K562 (cell line): ENCODE measurements at regions not wholly inside any gene's neighbourhood (a gene's known extent, or its start where the extent isn't known, plus 50 kb on each side); places are given as distances from the start of the nearest gene placed in this dataset.

ENCODE experiments used
- ATAC-seq: fragments of 200-7000 bp; cut with Tn5 transposase; 3 replicates; pipeline ENCODE4 v1.9.1; 2020; ENCODE audit warnings: moderate library complexity
- BruUV-seq: library from RNA; stranded (reverse); fragments of 400-500 nt; replicated peaks from 2 replicates; lab custom pipeline; 2021; lab: Mats Ljungman, UMichigan
- CTCF ChIA-PET: fragments of 300-600 bp; formaldehyde crosslinking; extraction: SDS; loops from one replicate; lab custom pipeline; 2021; ENCODE audit warnings: low intra/inter-chr PET ratio; lab: Yijun Ruan, JAX
- POLR2A ChIA-PET: fragments of 300-600, 350-650 bp; sonication (Branson Sonifier 250); formaldehyde crosslinking; extraction: SDS; loops from one replicate; lab custom pipeline; 2021; ENCODE audit warnings: antibody characterized with exemption, inconsistent platforms; lab: Yijun Ruan, JAX
- DNase-seq, 4 experiments: peaks; one replicate each; pipeline versions ENCODE4 v3.0.0 to v3.0.0-alpha.2; 2011 to 2018; ENCODE audit warnings: low spot score in 3 of 4, mixed read lengths in 3 of 4; ENCODE audit errors: extremely low read depth in 1 of 4
- FAIRE-seq: peaks from 2 replicates; lab custom pipeline; 2011; peaks lifted over from hg19 to GRCh38; lab: Jason Lieb, UNC
- H2AFZ ChIP-seq: 2 replicates; pipeline ENCODE4 v1.6.0; 2011; ENCODE audit warnings: low read depth, low read length, control low read depth, inconsistent platforms
- H3K27ac ChIP-seq: fragments of 200-600 bp; 3 replicates; pipeline ENCODE4 v1.8.0; 2011; ENCODE audit warnings: low read depth, mild to moderate bottlenecking, control low read depth, inconsistent platforms, low read length, moderate library complexity, mixed read lengths; ENCODE audit errors: extremely low read depth
- H3K27me3 ChIP-seq, 2 experiments: fragments of 300-600 bp in 1 of 2; 2 replicates in 1 of 2; 3 replicates in 1 of 2; pipeline versions ENCODE4 v1.6.0 to v1.8.0; 2011; ENCODE audit warnings: inconsistent platforms in 2 of 2, low read length in 2 of 2, mild to moderate bottlenecking in 1 of 2, mixed read lengths in 1 of 2, moderate library complexity in 1 of 2; ENCODE audit not compliant: control insufficient read depth in 2 of 2, insufficient read depth in 2 of 2
- H3K36me3 ChIP-seq: fragments of 300-600 bp; 3 replicates; pipeline ENCODE4 v1.8.0; 2011; ENCODE audit warnings: mild to moderate bottlenecking, low read length, inconsistent platforms; ENCODE audit not compliant: control insufficient read depth, insufficient read depth
- H3K4me1 ChIP-seq, 2 experiments: fragments of 200-600 bp in 1 of 2; replicated peaks in 1 of 2; 2 replicates in 1 of 2; 3 replicates in 1 of 2; pipeline versions ENCODE4 v1.5.1 to v1.8.0; 2011; ENCODE audit warnings: inconsistent platforms in 2 of 2, low read length in 2 of 2, mild to moderate bottlenecking in 1 of 2, mixed read lengths in 1 of 2, moderate library complexity in 1 of 2; ENCODE audit not compliant: control insufficient read depth in 2 of 2, insufficient read depth in 2 of 2
- H3K4me2 ChIP-seq: 2 replicates; pipeline ENCODE4 v1.6.1; 2011; ENCODE audit warnings: low read length, control low read depth, inconsistent platforms, mixed read lengths; ENCODE audit not compliant: insufficient read depth
- H3K4me3 ChIP-seq: fragments of 200-600 bp; sonication (generic), shearing (Covaris generic); 2 replicates; pipeline ENCODE4 v1.5.1; 2016; ENCODE audit warnings: control low read depth, inconsistent platforms
- H3K79me2 ChIP-seq: fragments of 200-600 bp; 3 replicates; pipeline ENCODE4 v1.8.0; 2011; ENCODE audit warnings: low read length, inconsistent platforms; ENCODE audit not compliant: control insufficient read depth, insufficient read depth
- H3K9ac ChIP-seq, 2 experiments: 2 replicates each; pipeline versions ENCODE4 v1.6.0 to v1.6.1; 2011; ENCODE audit warnings: low read depth in 2 of 2, low read length in 2 of 2, control low read depth in 1 of 2, inconsistent platforms in 1 of 2, mild to moderate bottlenecking in 1 of 2, mixed read lengths in 1 of 2; ENCODE audit not compliant: insufficient read depth in 1 of 2
- H3K9me1 ChIP-seq: one replicate; pipeline ENCODE4 v1.6.0; 2011; ENCODE audit warnings: inconsistent platforms, mild to moderate bottlenecking, low read length, moderate library complexity; ENCODE audit not compliant: control insufficient read depth, insufficient read depth
- H3K9me3 ChIP-seq: replicated peaks from 2 replicates; pipeline ENCODE4 v1.5.1; 2011; ENCODE audit warnings: low read depth, low read length, inconsistent platforms; ENCODE audit not compliant: control insufficient read depth, insufficient read depth
- H4K20me1 ChIP-seq: replicated peaks from 2 replicates; pipeline ENCODE4 v1.6.1; 2011; ENCODE audit warnings: low read length, inconsistent platforms, mixed read lengths; ENCODE audit not compliant: control insufficient read depth, insufficient read depth
- GMEB1 ChIP-seq: fragments of 250-450 bp; sonication (Bioruptor Pico); IDR thresholded peaks from 2 replicates; pipeline ENCODE4 v1.4.0; 2020; ENCODE audit warnings: mild to moderate bottlenecking
- NR3C1 ChIP-seq: sonication (generic); formaldehyde crosslinking; IDR thresholded peaks from 2 replicates; pipeline ENCODE4 v1.8.1; 2022; ENCODE audit warnings: missing genetic modification reagents
- SMARCA4 ChIP-seq: fragments of 450-650 bp; IDR thresholded peaks from 2 replicates; pipeline ENCODE4 v1.6.1; 2016
- TAL1 ChIP-seq: fragments of 450-650 bp; IDR thresholded peaks from 2 replicates; pipeline ENCODE4 v1.6.1; 2016; ENCODE audit warnings: mild to moderate bottlenecking
- TEAD2 ChIP-seq: fragments of 450-650 bp; IDR thresholded peaks from 2 replicates; pipeline ENCODE4 v1.6.1; 2016; ENCODE audit warnings: missing genetic modification characterization, control low read depth, missing compliant biosample characterization
- TRIM25 ChIP-seq: fragments of 450-650 bp; IDR thresholded peaks from 2 replicates; pipeline ENCODE4 v1.7.0; 2016; ENCODE audit warnings: borderline replicate concordance
- ZNF75A ChIP-seq: fragments of 450-650 bp; formaldehyde crosslinking; IDR thresholded peaks from 2 replicates; pipeline ENCODE4 v1.4.0; 2020; ENCODE audit warnings: mild to moderate bottlenecking
- WGBS: fragments of 100-300 bp; shearing (Covaris generic); methylation state at CpG from one replicate; pipeline ENCODE4 v1.1.6; 2016; ENCODE audit warnings: low coverage, mixed read lengths; ENCODE audit not compliant: insufficient coverage; ENCODE audit errors: missing lambda C conversion rate; 5-methylcytosine and 5-hydroxymethylcytosine counted together
- in situ Hi-C: fragments of 300-500 bp; cut with MboI; formaldehyde crosslinking; loops from 4 replicates; pipeline ENCODE4 v1.15.0; 2018; ENCODE audit warnings: inconsistent platforms, mixed read lengths
- intact Hi-C: fragments of 100-400 bp; cut with micrococcal nuclease; formaldehyde crosslinking; loops from 2 replicates; pipeline ENCODE4 v1.14.2; 2022
- TF ChIP-seq, protein P1 (sequence below): fragments of 450-650 bp; IDR thresholded peaks from 2 replicates; pipeline ENCODE4 v1.6.1; 2016; ENCODE audit warnings: antibody characterized with exemption

DNA sequence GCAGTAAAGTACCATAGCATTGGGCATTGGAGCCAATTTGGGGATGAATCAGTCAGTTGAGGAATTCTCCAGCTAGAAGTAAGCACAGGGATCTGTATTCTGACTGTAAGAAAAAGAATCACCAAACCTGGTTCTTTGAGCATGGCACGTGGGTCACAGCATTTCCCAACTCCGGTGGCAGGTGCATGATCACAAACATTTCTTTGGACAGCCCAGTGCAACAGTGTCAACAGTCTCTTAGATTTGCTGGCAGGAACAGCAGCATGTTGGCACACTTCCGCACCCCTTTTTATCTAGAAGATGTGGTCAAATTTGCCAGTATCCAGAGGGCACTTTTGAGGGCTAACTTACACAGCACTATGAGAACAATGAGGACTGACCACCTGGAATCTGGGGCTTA lies 437.5 kb upstream of the GHITM start (continued):
- no peak for TF ChIP-seq ZNF75A (CRISPR knock-in tag)
- TF ChIP-seq GMEB1 (CRISPR knock-in tag) = no peak
- TF ChIP-seq TEAD2 = no peak

DNA sequence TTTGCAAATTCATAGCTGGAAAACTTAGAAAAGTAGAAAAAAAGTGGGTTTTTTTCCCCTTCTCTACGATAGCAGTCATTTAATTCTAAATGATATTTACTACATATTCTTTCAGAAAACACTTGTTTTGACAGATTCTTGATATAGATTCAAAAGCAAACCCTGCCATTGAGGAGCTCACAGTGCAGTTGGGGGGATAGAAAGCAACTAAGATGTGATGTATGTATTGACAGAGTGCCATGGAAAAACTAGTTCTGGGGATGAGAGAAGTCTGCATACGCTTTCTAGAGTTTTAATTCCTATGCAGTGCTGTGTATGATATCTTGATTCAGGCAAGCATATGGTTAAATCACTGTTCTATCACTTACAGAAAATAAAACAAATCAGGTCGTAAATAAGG lies 436.6 kb upstream of the GHITM start:
- FAIRE-seq (no peak), ATAC-seq (no peak), DNase-seq (no peak)
- Histone ChIP-seq H3K27me3 (no peaks in the 10 kb centered on the region), H3K9ac (no peak overlapping the region), H4K20me1 (no peaks in the 10 kb centered on the region), H2AFZ (no peak overlapping the region), H3K4me3 (no peak overlapping the region), H3K79me2 (no peaks in the 10 kb centered on the region), H3K4me2 (no peak overlapping the region), H3K36me3 (no peaks in the 10 kb centered on the region), H3K27ac (no peak overlapping the region), H3K4me1 (no peaks in the 10 kb centered on the region), H3K9me3 (peaks cover 3% of the 10 kb centered on the region; the same call in 1 of the 2 replicates), H3K9me1 (no peaks in the 10 kb centered on the region)
- WGBS = 2% methylated on average over 3 of the region's 3 CpGs
- no TSS peak for BruUV-seq
- POLR2A ChIA-PET = no interaction called here
- intact Hi-C loops (no loop called here), in situ Hi-C loops (no loop called here)
- CTCF ChIA-PET = no interaction called here
- TF ChIP-seq, protein P1, sequence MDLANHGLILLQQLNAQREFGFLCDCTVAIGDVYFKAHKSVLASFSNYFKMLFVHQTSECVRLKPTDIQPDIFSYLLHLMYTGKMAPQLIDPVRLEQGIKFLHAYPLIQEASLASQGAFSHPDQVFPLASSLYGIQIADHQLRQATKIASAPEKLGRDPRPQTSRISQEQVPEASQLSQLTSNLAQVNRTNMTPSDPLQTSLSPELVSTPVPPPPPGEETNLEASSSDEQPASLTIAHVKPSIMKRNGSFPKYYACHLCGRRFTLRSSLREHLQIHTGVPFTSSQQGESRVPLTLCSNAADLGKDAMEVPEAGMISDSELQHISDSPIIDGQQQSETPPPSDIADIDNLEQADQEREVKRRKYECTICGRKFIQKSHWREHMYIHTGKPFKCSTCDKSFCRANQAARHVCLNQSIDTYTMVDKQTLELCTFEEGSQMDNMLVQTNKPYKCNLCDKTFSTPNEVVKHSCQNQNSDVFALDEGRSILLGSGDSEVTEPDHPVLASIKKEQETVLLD = no peak
- no peak for TF ChIP-seq TAL1
- no peak for TF ChIP-seq NR3C1
- no peak for TF ChIP-seq TRIM25
- no peak for TF ChIP-seq SMARCA4
